GM13977 (cell line): ENCODE measurements at regions not wholly inside any gene's neighbourhood (a gene's known extent, or its start where the extent isn't known, plus 50 kb on each side); places are given as distances from the start of the nearest gene placed in this dataset.

Source experiments
- DNase-seq: peaks from one replicate; pipeline ENCODE4 v3.0.0; 2012; ENCODE audit warnings: low spot score
- CTCF ChIP-seq: IDR thresholded peaks from 2 replicates; pipeline ENCODE4 v1.5.1; 2012; ENCODE audit warnings: mild to moderate bottlenecking, control low read depth; ENCODE audit not compliant: insufficient read depth; ENCODE audit errors: extremely low read depth, missing control alignments
- in situ Hi-C: fragments of 300-500 bp; cut with MboI; formaldehyde crosslinking; loops from one replicate; pipeline ENCODE4 v1.12.0; 2022; ENCODE audit warnings: low sequenced_read_pairs, low pct_unique_long_range_greater_than_20kb, mixed read lengths, inconsistent platforms; ENCODE audit not compliant: unreplicated experiment

GRCh38 chr11:91866642-91867041 is 358.0 kb upstream of the FAT3 start:
- in situ Hi-C loops, result no loop called here
- DNase-seq, result no peak
- no peak for TF ChIP-seq CTCF

GRCh38 chr11:91860661-91861060 is 364.0 kb upstream of the FAT3 start:
- no peak for DNase-seq
- in situ Hi-C loops, result no loop called here
- no peak for TF ChIP-seq CTCF

GRCh38 chr11:91859666-91860065 is 365.0 kb upstream of the FAT3 start:
- in situ Hi-C loops, result no loop called here
- no peak for TF ChIP-seq CTCF
- DNase-seq, result no peak

- no peak for TF ChIP-seq CTCF
- no peak for DNase-seq
- in situ Hi-C loops, result no loop called here
Measured at GRCh38 chr11:91857179-91857578, 367.4 kb upstream of the FAT3 start.

GRCh38 chr11:91854780-91855179 is 369.8 kb upstream of the FAT3 start:
- in situ Hi-C loops, result no loop called here
- no peak for TF ChIP-seq CTCF
- DNase-seq, result no peak

GRCh38 chr11:91854171-91854570 is 370.4 kb upstream of the FAT3 start:
- DNase-seq, result no peak
- no peak for TF ChIP-seq CTCF
- in situ Hi-C loops, result no loop called here

- in situ Hi-C loops, result no loop called here
- TF ChIP-seq CTCF, result no peak
- DNase-seq, result no peak
Measured at GRCh38 chr11:91851908-91852307, 372.7 kb upstream of the FAT3 start.
